Superior temporal gyrus (tissue), 1 donor: ENCODE measurements at regions not wholly inside any gene's neighbourhood (a gene's known extent, or its start where the extent isn't known, plus 50 kb on each side); places are given as distances from the start of the nearest gene placed in this dataset.
"Not testable (repeated sequence)": the region's sequence is repeated elsewhere in the genome, so short reads cannot be mapped to it uniquely, and the experiment has no call there.

Experiments used
- DNase-seq: peaks from one replicate; pipeline ENCODE4 v3.0.0-alpha.2; 2016; ENCODE audit errors: extremely low spot score

DNA sequence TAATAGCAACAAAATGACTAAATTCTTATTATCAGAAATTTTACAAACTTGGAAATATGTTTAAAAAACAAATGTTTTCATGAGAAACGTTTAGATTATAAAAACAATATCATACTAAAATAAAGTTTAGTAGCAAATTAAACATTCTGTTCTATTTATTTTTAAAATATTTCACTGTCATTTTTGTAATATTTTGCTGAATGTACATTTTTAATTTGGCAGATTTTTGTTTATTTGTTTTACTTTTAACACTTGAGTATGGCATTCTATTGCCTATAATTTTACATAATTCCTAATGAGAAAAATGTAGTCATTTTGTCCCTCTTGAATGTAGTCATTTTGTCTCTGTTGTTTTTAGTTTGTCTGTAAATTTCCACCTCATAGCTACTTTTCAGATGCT is 1400.2 kb downstream of the GRIK2 start:
- no peak for DNase-seq

DNA sequence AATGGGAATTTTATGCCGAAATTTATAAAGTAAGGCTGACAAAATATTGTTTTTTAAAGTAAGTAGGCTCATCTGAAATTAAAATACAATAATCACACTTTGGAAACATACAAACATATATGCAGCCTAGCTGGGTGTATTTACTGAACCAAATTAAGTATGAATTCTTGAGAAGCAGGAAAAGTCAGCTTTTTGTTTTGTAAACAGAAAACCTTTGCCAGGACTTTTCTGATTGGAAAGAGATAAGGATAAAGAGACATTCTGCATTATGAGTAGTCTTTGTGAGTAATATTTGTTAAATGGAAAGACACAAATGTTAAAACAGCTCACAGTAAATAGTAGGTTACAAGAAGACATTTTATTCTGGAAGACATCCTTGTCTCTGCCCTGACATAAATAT is 1380.8 kb downstream of the GRIK2 start:
- DNase-seq = no peak

DNA sequence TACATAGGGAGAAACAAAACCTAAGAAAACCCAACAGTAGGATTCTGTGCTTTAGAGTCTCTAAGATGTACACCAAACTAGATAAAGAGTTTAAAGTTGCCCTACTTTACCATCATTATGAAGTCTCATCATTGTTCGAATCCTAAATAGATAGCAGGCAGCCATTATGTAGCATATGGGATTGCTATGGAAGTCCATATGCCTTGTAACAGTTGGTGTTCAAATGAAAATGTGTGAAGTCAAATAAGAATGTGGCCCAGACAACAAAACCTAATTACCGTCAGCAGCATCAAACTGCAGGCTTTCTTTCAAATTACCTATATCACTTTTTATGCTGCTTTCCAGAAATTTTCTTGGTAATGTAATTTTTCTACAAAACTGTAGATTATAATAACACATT is 1380.1 kb downstream of the GRIK2 start:
- no peak for DNase-seq

DNA sequence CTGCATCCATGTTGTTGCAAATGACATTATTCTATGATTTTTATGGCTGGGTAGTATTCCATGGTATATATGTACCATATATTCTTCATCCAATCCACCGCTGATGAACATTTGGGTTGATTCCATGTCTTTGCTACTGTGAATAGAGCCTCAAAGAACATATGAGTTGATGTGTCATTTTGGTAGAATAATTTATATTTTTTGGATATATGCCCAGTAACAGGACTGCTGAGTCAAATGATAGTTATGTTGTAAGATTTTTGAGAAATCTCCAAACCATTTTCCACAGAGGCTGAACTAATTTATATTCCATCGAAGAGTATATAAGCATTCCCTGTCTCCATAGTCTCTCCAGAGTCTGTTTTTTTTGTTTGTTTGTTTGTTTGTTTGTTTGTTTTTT is 1373.5 kb downstream of the GRIK2 start:
- no peak for DNase-seq

DNA sequence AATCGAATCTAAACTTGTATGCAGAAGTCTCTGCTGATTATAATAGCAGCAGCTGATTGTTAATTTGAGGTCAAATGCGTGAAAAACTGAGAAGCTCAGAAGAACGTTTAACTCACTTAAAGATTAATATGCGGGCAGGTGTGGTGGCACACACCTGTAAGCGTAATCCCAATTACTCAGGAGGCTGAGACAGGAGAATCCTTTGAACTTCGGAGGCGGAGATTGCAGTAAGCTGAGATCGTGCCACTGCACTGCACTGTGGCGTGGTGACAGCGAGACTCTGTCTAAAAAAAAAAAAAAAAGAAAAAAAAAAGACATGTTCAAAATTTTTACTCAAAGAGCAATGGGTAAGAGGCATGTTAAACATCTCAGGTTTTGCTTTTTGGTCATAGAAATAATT is 1370.8 kb downstream of the GRIK2 start:
- DNase-seq = no peak

DNA sequence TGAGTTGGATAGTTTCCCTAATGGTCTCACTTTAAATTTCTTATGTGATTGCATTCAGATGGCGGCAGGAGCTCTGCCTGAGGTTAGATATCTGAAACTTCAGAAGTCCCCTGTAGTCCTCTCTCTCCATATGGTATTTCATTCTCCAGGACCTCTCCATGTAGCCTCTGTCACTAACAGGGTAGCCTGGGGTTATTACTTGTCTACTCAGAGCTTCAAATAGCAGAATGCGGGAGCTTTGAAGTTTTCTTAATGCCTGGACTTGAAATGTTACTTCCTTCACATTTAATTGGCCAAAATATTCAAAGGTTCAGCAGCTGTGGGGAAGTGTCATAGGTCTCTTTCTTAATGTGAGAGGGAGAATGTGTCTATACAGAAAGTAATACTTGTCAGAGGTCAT is 1370.4 kb downstream of the GRIK2 start:
- DNase-seq = no peak

DNA sequence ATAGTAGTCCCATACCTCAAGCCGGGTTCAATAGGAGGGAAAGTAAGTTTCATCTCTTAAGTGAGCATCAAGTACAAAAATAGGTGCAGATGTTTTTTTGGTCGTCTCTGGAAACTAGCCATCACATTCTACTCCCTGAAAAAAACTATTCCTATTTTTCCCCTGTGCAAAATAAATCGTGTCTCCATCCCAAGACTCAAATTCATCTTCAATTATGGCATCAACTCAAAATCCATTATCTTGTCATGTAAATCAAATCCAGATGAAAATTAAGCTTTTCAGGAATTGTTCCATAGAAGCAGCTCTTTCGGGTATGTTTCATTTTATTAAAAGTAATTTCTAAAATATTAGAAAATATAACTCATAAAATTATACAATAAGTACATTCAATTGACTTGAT is 1368.4 kb downstream of the GRIK2 start:
- no peak for DNase-seq

DNA sequence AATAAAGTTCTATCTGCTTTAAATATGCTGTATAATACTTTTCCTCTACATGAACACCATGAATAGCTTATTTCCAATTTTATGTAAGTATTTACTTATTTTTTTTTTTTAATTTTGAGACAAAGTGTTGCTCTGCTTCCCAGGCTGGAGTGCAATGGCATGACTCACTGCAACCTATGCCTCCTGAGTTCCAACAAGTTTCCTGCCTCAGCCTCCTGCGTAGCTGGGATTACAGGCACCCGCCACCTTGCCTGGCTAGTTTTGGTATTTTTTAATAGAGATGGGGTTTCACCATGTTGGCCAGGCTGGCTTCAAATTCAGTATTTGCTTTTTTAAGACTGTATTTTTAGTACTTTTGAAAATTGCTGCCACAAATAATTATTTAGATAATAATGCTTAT is 1365.9 kb downstream of the GRIK2 start:
- no peak for DNase-seq

DNA sequence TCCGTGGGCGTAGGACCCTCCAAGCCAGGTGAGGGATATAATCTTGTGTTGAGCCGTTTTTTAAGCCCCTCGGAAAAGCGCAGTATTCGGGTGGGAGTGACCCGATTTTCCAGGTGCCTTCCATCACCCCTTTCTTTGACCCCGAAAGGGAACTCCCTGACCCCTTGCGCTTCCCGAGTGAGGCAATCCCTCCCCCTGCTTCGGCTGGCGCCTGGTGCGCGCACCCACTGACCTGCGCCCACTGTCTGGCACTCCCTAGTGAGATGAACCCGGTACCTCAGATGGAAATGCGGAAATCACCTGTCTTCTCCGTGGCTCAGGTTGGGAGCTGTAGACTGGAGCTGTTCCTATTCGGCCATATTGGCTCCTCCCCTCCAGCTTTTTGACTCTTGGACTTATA is 1365.0 kb downstream of the GRIK2 start:
- DNase-seq = not testable (repeated sequence)

DNA sequence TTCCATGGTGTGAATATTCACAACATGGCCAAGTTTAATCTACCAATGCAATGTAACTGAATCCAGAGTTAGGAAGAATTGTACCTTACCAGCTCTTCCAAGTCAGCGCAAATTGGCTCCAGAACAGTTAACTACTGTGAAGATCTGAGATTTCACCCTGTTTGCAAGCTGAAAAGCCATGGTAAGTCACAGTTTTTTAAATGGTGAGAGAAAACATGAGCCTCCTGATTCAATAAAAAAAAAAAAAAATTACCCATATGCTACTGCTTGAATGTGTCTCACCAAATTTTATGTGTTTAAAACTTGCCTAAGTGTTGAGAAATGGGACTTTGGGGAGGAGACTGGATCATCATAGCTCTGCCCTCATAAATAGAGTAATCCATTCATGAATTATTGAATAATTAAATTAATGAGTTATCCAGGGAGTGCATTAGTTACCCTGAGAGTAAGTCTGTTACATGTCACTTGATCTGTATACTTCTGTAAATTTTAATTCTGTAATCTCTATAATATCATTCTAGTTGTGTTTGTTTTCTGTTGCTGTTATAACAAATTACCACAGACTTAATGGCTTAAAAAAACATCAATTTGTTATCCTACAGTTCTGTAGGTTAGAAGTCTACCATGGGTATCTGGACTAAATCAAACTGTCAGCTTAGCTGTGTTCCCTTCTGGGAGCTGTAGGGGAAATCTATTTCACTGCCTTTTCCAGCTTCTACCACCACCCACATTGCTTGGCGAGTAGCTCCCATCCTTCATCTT is 1355.9 kb downstream of the GRIK2 start:
- no peak for DNase-seq

DNA sequence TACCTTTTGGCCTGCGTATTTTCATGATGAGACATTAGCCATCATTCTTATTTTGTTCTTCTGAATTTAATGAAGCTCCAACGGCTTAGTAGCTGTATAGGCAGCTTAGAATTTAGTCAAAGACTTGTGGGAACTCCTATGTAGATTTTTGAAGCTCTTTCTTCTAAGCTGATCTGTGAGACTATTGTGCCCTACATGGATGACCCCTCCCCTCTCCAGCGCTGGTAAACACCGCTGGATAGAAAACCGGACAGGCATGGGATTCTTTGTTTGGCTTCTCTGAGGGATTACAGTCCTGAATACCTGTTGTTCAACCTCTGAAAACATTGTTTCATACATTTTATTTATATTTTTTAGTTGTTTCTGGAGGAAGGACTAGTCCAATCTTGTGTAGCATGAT is 1353.4 kb downstream of the GRIK2 start:
- no peak for DNase-seq

DNA sequence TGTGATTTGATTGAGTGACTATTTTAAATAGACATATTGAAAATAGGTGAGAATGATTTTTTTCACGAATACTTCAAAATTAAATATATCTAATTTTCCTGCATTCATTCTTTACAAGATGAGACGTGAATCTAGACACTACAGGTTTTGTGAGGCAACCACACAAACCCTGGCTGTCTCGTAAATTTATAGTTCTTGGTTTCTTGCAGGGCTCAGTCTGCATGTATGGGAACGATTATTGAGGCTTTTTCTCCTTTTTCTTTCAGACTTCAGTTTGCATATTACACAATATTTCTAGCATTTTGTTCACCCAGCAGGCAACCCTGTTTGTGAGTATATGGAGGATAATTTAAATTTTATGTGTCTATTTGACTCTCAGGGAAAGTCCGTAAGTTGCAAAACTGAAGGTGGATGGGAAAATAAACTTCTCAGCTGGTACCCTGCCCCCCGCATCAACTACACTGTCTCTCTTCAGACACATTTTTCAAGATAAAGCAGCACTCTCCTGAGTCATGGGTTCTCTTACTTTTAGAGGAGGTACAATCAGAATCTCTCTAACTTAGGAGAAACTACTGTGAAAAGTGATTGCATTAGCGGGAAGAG is 1349.3 kb downstream of the GRIK2 start:
- no peak for DNase-seq

DNA sequence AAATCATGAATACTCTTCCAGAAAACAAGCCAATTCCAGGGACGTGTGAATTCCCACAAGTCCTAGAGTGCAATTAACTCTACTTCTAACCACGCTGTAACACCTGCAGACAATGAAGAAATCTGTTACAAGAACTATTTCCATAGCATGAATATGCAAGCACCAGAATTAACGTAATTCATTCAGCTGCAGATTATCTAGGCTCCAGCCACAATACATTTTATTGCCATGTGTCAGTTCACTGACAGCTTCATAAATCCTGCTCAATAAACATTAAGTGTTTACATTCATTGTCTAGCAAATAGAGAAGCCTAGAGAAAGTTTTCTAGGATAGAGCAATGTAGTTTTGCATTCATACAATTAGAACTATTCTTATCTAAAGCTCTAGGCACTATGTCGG is 1348.5 kb downstream of the GRIK2 start:
- DNase-seq = no peak

DNA sequence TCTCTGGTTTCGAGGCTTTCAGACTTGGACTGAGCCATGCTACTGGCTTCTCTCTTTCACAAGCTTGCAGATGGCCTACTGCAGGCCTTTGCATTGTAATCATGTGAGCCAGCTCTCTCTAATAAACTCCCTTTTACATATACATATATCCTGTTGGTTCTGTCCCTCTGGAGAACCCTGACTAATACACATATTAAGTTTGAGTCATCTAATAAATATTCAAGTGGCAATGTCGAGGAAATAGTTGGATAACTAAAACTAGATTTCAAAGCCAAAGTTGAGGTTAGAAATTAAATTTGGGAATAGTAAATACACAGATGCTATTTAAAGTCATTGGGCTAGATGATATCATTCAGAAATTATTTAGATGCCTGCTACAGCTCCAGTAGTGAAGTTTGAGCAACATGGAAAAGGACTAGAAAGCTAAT is 1343.4 kb downstream of the GRIK2 start:
- no peak for DNase-seq

DNA sequence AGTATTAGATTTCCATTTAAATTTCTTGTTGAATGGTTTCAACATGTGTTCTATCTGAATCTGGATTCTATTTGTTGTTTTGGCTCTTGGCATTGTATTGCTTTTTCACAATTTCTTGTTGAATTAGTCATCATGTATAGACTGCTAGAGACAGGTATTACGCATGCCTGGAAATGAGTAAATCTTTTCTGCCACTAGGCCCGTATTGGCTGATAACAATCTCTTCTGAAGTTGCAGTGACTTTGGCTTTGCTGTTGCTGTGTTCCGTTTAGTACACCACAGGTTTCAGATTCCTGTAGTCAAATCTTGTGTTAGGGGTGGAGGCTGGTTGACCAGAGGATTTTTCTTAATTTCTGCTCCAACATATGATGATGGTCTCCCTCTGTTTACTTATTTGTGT is 1339.4 kb downstream of the GRIK2 start:
- DNase-seq = no peak

DNA sequence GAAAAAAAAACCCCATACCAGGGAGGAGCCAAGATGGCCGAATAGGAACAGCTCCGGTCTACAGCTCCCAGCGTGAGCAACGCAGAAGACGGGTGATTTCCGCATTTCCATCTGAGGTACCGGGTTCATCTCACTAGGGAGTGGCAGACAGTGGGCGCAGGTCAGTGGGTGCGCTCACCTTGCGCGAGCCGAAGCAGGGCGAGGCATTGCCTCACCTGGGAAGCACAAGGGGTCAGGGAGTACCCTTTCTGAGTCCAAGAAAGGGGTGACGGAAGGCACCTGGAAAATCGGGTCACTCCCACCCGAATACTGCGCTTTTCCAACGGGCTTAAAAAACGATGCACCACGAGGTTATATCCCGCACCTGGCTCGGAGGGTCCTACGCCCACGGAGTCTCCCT is 1328.6 kb downstream of the GRIK2 start:
- DNase-seq = not testable (repeated sequence)

DNA sequence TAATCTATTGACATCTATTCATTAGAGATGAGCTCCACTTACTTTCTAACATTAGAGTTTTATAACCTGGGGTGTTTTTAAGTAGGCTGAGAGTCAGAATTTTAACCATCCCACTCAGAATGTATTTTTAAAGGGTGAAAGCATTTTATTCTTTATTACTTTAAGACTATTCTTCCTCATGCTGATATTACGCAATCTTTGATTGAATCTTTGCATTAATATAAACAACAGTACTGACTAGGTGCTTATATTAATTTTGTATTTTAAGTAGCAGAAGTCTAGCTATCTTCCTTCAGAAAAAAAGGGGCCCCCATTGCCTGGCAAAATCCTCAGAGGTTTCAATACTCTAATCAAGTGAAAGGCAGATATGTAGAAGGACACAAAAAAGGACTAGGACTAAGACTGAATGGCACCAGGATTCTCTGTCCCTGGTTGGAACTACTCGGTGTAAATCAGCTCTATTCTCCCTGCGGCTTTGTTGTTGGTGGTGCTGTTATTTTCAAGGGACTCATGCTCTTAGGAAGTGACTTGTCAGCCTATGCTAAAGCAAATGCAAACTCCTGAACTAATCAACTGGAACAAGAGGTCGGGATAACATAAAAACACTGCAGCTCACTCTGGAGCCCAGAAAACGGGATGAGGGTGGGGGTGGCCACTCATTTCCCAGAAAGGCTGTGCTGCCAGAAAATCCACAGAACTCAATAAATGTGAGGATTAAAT is 1324.4 kb downstream of the GRIK2 start:
- DNase-seq = no peak

DNA sequence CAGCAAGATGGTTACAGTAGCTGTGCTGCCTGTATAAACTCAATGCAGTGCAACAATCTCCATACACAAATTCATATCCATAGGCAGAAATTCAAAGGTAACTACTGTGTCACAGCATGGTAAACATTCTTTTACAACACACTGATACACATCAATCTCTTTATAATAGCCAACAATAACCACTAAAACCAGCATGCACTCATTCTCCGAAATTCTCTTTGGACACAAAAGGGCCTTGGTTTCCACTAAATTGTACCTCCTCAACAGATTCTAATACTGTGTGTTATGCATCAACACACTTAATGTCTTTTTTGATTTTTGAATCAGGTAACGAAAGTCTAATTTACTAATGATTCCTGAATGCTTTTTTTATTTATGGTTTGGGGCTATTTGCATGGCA is 1323.7 kb downstream of the GRIK2 start:
- no peak for DNase-seq

DNA sequence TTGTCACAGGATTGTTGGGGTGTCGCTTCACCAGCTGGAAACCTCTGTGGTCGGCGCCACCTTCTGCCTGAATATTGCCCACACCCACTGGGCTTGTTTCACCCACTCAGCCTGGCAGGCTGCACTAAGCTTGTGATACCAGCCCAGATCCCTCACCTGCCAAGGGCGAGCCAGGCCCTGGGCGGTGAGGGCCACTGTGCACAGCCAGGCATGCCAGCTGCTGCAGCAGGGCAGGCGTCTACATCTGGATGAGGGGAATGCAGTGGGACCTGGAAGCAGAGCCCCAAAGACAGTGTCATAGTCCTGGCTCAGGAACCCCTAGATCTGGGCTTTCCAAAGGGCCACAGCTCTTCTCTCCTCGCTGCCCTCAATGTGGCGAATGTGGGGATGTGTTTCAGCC is 1307.5 kb downstream of the GRIK2 start:
- no peak for DNase-seq

DNA sequence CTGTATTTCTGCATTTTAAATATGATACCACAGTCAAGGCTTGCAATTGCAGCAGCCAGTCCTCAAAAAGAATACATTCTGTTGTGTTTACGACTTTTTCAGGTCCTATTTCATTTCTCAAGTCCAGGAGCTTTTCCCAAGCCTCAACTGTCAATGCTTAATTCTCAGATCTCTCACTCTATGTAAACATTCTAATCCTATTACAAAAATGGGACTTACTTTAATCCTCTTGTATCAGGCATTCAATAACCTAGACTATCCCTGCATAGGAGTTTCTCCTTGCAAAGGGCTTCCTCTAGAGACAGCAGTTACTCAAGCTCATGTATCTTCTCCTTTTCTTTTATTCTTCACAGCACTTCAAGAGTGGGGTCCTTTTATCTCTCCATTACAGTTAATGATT is 1293.0 kb downstream of the GRIK2 start:
- no peak for DNase-seq

DNA sequence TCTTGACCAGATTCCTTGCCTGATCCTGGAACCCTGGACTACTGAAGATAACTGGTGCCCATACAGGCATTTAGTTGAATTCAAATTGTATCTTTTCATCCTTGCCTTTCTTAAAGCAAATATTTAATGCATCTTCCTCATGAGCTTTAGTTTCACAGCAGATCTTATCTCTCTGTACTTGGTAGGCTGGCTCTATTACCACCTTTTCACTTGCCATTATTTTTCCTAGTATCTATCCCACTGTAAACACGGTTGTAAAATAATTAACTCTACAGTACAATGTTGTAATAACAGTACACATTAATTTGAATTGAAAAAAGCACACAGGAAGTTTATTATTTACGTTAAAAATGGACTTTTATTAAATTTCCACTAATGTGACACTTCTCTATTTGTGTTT is 1286.9 kb downstream of the GRIK2 start:
- no peak for DNase-seq

DNA sequence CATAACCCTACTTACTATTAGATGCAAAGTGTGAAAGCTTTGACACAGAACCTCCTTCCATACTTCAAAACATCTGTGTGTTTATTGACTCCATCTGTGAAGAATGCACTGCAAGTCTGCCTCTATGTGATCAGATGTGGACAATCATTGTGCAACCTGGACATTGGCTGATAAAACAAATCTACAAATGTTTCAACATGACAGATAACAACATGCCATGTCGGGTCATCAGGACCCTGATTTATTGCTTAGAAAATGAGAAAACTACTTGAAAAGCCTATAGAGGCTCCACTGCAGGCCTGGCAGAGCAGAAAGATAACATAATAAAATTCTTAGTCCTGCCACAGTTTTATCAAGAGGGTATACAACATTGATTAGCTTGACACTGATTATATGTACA is 1286.4 kb downstream of the GRIK2 start:
- DNase-seq = no peak

DNA sequence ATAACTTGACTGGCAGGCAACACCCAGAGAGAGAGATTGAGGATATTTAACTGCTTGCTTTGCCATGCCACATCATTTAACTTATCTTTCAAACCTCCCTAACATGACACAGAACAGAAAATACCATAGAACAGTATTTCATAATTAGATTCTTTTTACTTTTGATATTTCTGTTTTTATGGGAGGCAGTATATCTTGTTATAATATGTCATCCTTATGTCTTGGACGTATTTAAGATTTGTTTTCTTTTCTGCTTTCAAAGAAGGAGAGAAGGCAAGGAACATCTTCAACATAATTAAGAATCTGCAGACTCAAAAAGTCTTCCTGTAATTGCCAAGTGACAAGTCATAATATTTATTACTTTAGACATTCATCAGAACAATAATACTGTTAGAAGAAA is 1283.7 kb downstream of the GRIK2 start:
- DNase-seq = no peak
